Left lobe of liver (tissue), 2 donors: ENCODE measurements at regions not wholly inside any gene's neighbourhood (a gene's known extent, or its start where the extent isn't known, plus 50 kb on each side); places are given as distances from the start of the nearest gene placed in this dataset.

Source experiments
- ATAC-seq: fragments of 200-7000 bp; cut with Tn5 transposase; one replicate; pipeline ENCODE4 v1.9.1; 2020; ENCODE audit warnings: mild to moderate bottlenecking, moderate library complexity
- DNase-seq: peaks from one replicate; pipeline ENCODE4 v3.0.0-alpha.2; 2020; ENCODE audit warnings: low spot score
- donor health status: DM: no; HTN: no; CAD: no; lungs with moderate emphysema.
- donor health status: DM: no; HTN: yes; CAD: no.

GRCh38 chr1:4110888-4111287 lies 210.8 kb upstream of the C1orf174 start:
- ATAC-seq (no peak), DNase-seq (no peak)

GRCh38 chr1:4113897-4114296 lies 213.8 kb upstream of the C1orf174 start:
- no peak for DNase-seq
- ATAC-seq, result no peak

- DNase-seq (no peak), ATAC-seq (no peak)
Observed at GRCh38 chr1:4115191-4115900, 215.3 kb upstream of the C1orf174 start.

- no peak for ATAC-seq
- DNase-seq, result no peak
Observed at GRCh38 chr1:4117196-4117595, 217.1 kb upstream of the C1orf174 start.

- ATAC-seq, result no peak
- no peak for DNase-seq
Observed at GRCh38 chr1:4118746-4119515, 218.9 kb upstream of the C1orf174 start.

- DNase-seq (no peak), ATAC-seq (no peak)
Observed at GRCh38 chr1:4119516-4120220, 219.6 kb upstream of the C1orf174 start.

- ATAC-seq (no peak), DNase-seq (no peak)
Observed at GRCh38 chr1:4120557-4121292, 220.7 kb upstream of the C1orf174 start.

- no peak for DNase-seq
- no peak for ATAC-seq
Observed at GRCh38 chr1:4121293-4121684, 221.2 kb upstream of the C1orf174 start.

GRCh38 chr1:4121834-4122512 lies 221.9 kb upstream of the C1orf174 start:
- no peak for DNase-seq
- ATAC-seq, result no peak

GRCh38 chr1:4122513-4123160 lies 222.6 kb upstream of the C1orf174 start:
- ATAC-seq (no peak), DNase-seq (no peak)

- ATAC-seq (no peak), DNase-seq (no peak)
Observed at GRCh38 chr1:4124631-4125145, 224.6 kb upstream of the C1orf174 start.

GRCh38 chr1:4126251-4126650 lies 226.2 kb upstream of the C1orf174 start:
- DNase-seq, result no peak
- ATAC-seq, result no peak

- ATAC-seq, result no peak
- no peak for DNase-seq
Observed at GRCh38 chr1:4126731-4127591, 226.9 kb upstream of the C1orf174 start.

- no peak for ATAC-seq
- no peak for DNase-seq
Observed at GRCh38 chr1:4127592-4128140, 227.6 kb upstream of the C1orf174 start.

- ATAC-seq (no peak), DNase-seq (no peak)
Observed at GRCh38 chr1:4128616-4129015, 228.5 kb upstream of the C1orf174 start.

GRCh38 chr1:4129693-4130092 lies 229.6 kb upstream of the C1orf174 start:
- no peak for DNase-seq
- ATAC-seq, result no peak

- DNase-seq (no peak), ATAC-seq (no peak)
Observed at GRCh38 chr1:4130096-4130495, 230.0 kb upstream of the C1orf174 start.

- ATAC-seq (no peak), DNase-seq (no peak)
Observed at GRCh38 chr1:4131734-4132133, 231.7 kb upstream of the C1orf174 start.
